ENCODE measurements at regions not wholly inside any gene's neighbourhood (a gene's known extent, or its start where the extent isn't known, plus 50 kb on each side); places are given as distances from the start of the nearest gene placed in this dataset.

DNA sequence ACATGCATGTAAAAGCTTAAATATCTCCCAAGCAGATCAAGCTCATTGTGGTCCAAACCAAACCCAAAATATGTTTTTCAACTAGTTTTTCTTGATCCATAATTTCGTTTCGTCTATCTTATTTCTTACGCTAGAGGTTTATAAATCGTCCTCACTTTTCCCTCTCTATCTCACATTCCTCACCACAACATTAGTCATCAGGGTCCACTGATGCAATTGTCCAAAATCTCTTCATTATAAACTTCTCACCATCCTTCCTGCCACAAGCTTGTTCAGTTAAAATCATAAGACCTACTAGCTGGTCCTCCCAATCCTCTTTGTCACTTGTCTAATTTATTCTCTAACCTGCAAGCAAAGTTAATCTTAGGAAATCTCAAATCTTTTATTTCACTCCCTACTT, 173.0 kb upstream of the PALMD start:
- TF ChIP-seq, protein P1, sequence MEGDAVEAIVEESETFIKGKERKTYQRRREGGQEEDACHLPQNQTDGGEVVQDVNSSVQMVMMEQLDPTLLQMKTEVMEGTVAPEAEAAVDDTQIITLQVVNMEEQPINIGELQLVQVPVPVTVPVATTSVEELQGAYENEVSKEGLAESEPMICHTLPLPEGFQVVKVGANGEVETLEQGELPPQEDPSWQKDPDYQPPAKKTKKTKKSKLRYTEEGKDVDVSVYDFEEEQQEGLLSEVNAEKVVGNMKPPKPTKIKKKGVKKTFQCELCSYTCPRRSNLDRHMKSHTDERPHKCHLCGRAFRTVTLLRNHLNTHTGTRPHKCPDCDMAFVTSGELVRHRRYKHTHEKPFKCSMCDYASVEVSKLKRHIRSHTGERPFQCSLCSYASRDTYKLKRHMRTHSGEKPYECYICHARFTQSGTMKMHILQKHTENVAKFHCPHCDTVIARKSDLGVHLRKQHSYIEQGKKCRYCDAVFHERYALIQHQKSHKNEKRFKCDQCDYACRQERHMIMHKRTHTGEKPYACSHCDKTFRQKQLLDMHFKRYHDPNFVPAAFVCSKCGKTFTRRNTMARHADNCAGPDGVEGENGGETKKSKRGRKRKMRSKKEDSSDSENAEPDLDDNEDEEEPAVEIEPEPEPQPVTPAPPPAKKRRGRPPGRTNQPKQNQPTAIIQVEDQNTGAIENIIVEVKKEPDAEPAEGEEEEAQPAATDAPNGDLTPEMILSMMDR (IDR thresholded peaks at IDR 0.05; ENCODE audit: low read depth, low read length): no peak
- TF ChIP-seq POLR2A (IDR thresholded peaks at IDR 0.05; ENCODE audit: extremely low read depth, insufficient read length): no peak
- no peak for TF ChIP-seq MAX (IDR thresholded peaks at IDR 0.05; ENCODE audit: low read depth, low read length)
